GM18909 (cell line): ENCODE measurements at regions not wholly inside any gene's neighbourhood (a gene's known extent, or its start where the extent isn't known, plus 50 kb on each side); places are given as distances from the start of the nearest gene placed in this dataset.

ENCODE experiments used
- ATAC-seq: cut with Tn5 transposase; IDR thresholded peaks from one replicate; pipeline ENCODE4 v1.9.1; 2021; ENCODE audit warnings: mild to moderate bottlenecking; ENCODE audit not compliant: unreplicated experiment, poor library complexity

DNA sequence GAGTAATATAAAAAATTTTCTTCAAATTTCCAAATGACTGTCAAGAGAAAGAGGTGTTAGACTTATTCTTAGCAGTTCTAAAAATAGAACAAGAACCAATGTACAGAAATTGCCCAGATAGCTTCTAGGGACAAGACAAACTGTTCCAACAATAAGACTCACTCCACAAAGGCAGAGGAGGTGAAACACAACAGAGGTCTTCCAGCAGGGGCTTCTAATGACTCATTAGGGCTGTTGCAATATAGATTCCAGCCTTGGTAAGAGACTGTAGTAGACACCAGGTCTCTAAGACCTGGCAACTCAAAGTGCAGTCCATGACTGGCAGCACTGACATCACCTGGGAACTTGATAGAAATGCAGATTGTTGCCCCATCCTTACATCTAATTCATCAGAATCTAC lies 134.6 kb upstream of the VLDLR start:
- ATAC-seq, result no peak

DNA sequence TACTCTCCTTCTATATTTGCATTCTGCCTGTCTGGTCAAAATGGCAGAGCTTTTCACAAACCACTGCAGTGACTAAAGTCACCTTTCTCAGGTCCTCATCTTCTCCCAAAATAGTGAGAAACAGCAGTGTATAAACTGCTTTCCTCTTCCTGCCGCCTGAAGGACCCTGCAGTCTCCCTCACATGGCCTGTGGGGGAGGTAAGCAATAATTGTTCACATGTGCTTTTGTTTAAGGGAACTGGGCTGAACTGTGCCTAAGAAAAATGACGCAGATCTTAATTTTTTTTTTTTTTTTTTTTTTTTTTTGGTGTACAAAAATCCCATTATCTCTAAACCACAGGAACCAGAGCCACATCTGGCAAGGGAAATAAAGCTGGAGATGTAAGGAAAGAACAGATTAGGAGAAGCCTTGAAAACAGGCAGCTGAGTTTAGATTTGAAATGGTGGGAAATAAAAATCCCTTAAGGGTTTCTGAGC lies 131.7 kb upstream of the VLDLR start:
- no peak for ATAC-seq

DNA sequence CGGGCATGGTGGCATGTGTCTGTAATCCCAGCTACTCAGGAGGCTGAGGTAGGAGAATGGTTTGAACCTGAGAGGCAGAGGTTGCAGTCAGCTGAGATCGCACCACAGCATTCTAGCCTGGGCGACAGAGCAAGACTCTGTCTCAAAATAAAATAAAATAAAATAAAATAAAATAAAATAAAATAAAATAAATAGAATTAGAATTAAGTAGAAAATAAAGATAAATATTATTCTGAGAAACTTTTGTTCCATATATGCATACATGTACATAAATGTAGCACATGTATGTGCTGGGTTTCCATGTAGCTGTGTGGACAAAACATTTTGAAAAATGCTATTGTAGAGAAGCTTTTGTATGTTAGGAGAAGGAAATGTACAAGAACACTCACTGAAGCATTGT lies 129.4 kb upstream of the VLDLR start:
- ATAC-seq, result no peak

DNA sequence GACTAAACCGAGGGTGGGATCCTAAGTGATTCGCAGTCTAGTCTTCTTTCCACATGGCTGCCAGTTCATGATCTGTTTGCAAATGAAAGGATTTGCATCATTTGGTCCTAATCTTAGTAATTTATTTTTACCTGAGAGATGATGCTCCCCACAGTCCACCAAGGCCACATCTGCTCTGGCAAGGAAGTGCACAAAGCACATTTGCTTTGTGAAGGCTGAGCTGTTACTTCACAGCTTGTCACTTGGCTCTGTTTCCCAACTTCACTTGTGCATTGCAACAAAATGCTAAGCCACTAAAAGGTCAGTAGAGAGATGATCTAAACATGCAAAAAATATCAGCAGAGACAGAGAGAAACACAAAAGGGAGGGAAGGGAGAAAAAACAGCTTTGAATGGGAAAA lies 128.5 kb upstream of the VLDLR start:
- no peak for ATAC-seq

DNA sequence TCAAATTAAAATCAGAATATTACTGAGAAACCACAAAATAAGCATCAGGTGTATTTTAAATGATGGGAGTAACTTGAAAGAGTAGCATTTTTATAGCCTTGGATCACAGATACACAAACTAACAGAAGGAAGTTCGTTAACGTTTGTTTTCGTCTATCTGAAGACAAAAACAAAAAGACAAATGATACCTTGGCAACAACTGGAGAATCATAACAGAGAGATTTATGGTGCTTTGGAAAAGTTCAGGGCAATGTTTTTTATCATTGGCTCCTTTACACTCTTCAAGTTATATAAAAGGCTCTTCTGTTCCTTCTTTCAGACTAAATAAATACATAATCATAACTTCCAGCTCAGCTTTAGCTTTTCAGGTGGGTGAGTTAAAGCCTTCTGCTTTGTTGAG lies 128.1 kb upstream of the VLDLR start:
- ATAC-seq, result no peak

DNA sequence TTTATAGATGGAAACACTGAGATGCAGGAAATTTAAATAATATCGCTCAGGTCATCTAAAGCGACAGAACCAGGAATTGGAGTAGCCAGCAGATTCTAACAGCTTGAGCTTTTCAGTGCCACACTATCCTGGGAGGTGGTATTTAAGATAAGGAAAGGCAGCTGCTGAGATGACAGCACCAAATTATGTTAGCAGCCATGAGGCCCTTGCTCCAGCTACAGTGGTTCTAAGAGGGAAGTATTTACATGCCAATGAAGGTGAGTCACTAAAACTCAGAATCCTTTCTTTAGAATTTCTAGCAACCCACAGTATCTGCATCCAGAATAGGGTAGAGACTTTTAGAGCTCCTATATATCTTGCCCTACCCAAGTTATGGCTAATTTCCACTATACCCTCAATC lies 127.0 kb upstream of the VLDLR start:
- no peak for ATAC-seq

DNA sequence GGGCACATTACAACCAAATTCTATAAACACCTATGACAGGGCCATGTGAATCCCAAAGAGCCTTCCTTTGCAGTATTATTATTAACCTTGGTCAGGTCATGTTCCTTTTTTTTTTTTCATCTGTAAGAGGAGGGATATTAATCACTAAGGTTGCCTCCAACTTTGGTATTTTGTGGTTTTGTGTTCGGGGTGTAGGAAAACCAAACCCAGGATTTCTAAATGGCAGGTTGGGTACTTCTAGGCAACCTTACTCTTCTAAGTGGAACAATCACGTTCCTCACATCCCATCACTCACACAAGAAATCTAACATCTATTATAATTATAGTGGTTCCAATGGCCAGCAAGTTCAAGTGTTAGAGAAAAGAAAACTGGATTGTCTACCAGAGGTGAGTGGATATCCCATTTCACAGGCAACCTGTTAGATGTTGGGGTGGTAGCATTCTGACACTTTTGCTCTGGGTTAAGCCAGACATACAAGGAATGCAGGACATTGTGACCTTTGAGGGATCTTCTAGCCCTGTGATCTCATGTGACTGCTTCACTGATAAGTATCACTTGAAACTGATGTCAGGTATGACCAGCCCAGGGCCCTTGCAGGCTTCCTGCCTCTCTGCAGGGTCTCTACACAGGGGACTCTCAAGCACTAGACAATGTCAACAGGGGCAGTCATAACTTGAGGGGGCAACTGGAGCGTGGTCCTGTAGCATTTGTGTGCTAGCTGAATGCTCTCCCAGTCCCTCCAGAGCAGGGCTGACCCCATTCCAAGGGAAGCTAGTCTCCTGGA lies 126.2 kb upstream of the VLDLR start:
- ATAC-seq, result no peak

DNA sequence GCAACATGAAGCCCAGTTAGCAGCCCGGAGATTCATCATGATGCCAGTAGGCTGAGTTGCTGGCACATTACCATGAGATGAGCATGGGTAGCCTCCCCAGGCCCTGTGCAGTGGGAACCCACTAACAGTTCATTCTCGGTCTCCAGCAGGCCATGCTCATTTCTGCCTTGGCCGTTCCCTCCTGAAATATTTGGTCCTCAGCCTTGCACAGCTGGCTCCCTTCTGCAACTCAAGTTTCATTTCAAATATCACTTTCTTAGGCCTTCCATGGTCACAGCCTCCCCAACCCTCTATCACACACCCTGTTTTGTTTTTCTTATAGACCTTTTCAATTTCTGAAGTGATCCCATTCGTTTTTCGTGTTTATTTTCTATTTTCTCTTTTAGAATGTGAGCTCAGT lies 125.4 kb upstream of the VLDLR start:
- no peak for ATAC-seq

DNA sequence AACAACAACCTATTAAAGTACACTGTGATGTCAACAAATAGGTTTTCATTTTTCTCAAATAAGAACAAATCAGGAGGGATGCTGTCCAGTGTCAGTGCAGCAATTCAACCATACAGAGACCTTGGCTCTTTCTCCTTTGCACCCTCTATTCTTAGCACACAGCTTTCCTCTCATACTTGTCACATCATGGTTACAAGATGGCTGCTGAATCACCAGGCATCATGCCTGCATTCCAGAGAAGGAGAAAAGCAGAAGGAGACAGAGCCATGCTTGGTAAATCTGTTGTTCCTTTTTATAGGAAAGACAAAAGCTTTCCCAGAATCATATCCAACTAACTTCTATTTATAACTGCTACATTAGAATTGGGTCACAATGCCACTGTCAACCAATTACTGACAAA lies 124.7 kb upstream of the VLDLR start:
- ATAC-seq, result no peak

DNA sequence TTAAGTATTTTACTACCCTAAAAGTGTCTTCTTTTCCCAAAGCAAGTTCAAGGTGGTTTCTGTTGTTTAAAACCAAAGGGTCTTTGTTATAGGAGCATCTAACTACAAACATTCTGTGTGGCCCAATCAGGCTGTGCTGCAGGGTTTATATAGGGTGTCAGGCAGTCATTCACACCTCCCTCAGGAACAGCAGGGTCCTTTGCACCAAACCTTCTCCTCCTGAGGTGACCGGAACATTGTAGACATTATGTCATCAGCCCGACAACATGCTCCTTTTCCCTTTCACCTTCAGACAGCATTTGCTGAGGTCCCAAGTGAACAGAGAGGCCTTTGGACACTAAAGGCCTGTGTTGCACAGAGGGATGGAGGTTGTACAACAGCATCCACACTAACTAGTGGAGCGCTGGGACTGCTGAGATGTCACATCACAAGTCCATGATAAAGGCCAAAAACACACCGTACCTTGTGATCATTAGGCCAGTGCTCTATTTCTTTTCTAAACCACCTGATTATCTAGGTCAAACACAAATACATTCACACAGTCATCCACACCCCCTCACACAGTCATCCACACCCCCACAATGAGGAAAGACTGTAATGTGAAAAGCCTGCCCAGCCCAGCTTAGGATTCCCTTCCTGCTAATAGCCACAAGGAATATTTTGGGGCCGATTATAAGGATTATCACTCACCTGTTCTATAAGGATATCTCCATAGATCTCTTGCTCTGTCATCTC lies 123.8 kb upstream of the VLDLR start:
- no peak for ATAC-seq

DNA sequence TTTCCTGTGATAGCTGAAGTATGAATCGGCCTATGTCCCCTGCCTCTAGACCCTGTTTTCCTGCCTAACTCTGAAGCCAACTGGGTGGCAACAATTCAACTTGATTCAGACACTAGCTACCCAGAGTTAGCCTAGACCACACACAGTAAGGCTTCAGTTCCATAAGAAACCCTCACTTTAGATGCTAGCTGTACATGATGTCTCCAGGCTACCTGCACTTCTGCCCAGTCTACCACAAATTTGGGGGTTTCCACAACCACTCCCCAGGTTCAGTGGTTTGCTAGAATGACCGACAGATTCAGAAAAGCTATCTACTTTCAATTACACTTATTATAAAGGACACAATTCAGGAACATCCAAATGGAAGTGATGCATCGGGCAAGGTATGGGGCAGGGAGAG lies 119.4 kb upstream of the VLDLR start:
- ATAC-seq, result no peak

DNA sequence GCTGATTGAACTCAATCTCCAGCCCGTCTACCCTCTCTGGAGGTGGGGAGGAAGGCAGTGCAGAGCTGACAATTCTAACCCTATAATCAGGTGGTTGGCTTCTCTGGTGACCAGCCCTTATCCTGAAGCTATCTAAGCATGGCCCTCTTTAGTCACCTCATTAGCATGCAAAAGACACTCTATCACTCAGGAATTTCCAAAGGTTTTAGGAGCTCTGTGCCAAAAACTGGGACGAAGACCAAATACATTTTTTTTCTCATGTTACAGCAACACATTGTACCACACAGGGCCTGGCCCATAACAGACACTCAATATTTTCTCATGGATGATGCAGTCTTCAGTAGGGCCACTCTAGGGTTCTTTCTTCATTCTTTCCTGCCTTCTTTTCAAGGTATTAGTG lies 118.8 kb upstream of the VLDLR start:
- ATAC-seq, result no peak

DNA sequence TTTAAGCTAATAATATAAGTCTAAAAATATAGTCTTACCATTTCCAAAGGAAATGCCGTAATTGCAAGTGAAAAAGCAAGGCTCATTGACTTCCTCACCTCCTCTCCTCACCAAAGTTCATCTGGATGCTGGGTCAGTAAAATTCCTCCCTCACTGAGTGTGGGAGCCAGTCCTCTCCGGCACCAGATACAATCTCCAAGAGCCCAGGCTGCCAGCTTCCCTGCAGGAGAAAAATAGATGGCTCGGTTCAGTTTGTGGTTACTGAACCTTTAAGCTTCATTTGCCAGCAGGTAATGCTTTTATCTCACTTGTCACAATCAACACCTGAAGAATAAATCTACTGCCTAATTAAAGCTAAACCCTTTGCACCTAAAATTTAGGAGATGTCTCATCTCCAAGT lies 115.3 kb upstream of the VLDLR start:
- no peak for ATAC-seq

DNA sequence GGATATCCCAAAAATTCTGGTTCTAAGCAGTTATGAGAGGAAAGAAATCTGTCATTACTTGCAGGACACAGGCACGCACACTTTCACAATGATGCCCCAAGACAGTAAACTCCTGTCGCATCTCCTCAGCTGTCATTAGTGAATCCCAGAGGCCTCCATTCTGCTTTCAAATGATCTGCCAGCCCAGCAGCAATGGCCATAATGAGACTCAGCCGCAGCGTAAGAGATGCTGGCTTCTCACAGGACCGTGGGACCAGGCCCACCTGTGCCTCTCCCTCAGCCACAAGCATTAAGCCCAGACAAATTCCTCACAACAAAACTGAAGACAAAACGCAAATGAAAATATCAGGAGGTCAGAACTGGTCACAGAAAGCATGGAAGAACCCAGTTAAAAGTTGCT lies 98.0 kb upstream of the VLDLR start:
- ATAC-seq, result no peak

DNA sequence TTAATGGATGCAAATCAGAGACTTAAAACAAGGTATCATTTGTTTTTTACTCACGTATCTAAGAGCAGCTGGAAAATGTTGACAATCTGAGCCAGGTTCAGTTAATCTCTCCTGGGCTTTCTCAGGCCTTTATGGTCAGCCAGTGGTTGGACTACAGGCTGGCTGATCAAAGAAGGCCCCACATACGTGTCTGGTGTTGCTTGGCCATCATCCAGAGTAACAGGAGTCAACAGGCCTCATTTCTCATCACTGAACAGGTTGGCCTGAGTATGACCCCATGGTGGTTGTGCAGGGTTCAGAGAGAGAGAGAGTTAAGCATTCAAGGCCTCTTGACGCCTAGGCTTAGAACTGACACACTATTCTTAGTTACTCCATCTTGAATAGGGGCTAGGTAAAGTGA lies 97.0 kb upstream of the VLDLR start:
- ATAC-seq, result no peak

DNA sequence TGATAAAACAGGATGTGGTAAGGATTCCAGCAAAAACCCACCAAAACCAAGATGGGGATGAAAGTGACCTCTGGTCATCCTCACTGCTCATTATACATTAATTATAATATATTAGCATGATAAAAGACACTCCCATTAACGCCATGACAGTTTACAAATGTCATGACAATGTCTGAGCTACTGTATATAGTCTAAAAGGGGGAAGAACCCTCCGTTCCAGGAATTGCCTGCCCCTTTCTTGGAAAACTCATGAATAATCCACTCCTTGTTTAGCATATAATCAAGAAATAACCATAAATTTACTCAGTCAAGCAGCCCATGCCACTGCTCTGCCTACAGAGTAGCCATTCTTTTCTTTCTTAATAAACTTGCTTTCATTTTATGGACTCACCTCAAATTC lies 96.4 kb upstream of the VLDLR start:
- ATAC-seq, result no peak

DNA sequence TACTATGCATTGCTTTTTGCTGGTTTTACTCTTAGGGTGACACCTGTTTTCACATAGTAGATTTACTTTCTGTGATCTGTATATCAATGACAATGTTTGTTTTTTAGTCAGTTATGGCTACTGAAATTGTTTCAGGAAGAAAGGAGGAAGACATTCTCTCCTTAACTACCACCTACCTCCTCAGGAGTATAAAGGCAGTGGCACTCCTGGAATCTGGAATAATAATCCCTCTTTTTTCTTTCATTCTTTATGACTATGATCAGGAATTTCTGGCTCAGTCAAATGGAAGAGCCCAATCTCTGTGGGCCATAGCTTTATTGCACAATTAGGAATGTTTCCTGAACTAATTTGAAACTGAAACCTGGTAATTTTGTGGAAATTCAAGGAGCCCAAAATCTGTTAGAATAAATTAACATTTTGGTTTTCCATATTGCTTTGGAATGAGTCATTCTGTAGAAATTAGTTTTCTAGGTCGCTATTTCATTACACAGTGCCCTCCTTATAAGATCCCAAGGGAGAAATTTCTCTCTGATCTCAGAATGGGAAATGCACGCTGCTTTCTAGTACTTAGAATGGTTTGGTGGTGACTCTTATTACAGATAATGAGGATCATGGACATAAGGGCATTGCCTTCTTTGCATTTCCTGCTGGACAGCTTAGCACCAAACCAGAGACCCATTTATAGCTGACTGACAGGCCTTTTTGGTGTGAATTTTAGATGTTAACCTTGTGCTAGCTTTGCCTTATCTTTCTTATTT lies 95.3 kb upstream of the VLDLR start:
- no peak for ATAC-seq

DNA sequence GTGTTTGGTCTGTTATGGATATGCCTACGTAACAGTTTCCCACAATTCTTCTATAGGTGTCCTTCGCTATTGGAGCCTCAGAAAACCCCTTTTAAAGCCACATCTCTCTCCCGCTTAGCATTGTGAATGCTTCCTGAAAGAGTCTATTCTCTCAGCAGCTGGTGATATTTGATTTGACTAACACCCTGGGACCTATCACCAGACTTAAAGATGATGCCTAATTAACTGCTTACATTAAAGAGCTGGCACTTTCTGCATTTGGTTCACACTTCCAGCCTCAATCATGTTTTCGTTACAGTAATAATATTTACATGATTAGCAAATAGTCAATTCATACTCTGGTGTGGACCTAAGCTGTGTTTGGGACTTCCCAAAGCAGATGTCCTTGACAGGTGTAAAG lies 90.1 kb upstream of the VLDLR start:
- ATAC-seq, result no peak

DNA sequence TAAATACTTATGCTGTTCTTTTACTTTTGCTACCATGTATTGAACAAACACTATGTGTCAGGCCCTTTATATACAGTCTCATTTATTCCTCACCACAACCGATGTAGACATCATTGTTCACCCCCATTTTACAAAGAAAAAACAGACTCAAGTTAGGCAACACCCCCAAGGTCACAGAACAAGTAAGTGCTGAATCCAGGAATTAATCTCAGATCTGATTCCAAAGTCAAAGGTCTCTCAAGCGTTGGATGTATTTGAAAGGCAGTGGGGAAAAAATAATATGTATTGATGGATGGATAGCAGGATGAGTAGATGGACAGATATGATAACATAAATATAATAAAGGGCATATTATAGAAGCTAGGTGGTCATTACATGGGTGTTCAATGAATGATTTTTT lies 85.1 kb upstream of the VLDLR start:
- ATAC-seq, result no peak

DNA sequence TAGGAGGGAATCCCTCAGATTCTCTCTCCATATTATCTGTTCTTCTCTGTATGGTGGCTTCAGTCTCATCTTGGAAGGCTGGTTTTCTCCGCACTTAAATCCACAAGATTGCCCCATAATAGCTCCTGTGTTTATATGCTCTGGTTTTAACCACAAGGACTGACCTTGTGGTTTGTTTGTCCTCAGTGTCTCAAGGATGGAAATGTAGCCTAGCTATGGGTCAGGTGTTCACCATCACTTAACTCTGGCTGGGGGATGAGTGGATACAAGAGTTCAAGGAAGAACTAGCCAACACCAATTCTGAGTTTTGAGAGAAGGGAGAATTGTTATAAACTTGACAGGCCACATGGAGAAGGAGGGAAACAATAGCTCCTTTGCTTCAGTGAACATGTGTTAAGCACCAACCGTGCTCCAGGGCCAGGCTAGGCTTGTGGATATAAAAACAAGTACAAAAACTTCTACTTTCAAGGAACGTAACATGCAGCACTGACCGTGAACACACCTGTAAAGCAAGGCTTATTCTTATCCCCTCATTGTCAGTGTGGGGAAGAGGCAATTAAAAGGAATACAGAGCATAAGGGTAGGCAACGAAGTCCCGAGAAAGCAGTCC lies 75.6 kb upstream of the VLDLR start:
- no peak for ATAC-seq
